ENCODE measurements at regions not wholly inside any gene's neighbourhood (a gene's known extent, or its start where the extent isn't known, plus 50 kb on each side); places are given as distances from the start of the nearest gene placed in this dataset.

GRCh38 chr2:138324068-138324771, 177.3 kb upstream of the SPOPL start:
- H3K36me3 ChIP-seq: no peaks in the 10 kb centered on the region
- no peak for TF ChIP-seq CTCF (IDR thresholded peaks at IDR 0.05)
- H3K4me3 ChIP-seq: no peak overlapping the region
- H3K27ac ChIP-seq: no peak overlapping the region
- H3K27me3 ChIP-seq (replicated peaks; ENCODE audit: insufficient read depth): no peaks in the 10 kb centered on the region
- H3K4me1 ChIP-seq (ENCODE audit: control insufficient read depth in 1 of 2, low read depth in 2 of 2): no peaks in the 10 kb centered on the region
- no peaks in the 10 kb centered on the region for H3K9me3 ChIP-seq
- ATAC-seq (ENCODE audit: insufficient number of reproducible peaks, low FRiP score, low read depth): no peak
- DNase-seq (ENCODE audit: low spot score): no peak

GRCh38 chr2:138327967-138328366, 173.6 kb upstream of the SPOPL start:
- DNase-seq (ENCODE audit: low spot score) (no peak), ATAC-seq (ENCODE audit: insufficient number of reproducible peaks, low FRiP score, low read depth) (no peak)
- Histone ChIP-seq H3K36me3 (no peaks in the 10 kb centered on the region), H3K27ac (no peak overlapping the region), H3K27me3 (replicated peaks; ENCODE audit: insufficient read depth) (no peaks in the 10 kb centered on the region), H3K4me3 (no peak overlapping the region), H3K4me1 (ENCODE audit: control insufficient read depth in 1 of 2, low read depth in 2 of 2) (no peaks in the 10 kb centered on the region), H3K9me3 (no peaks in the 10 kb centered on the region)
- TF ChIP-seq CTCF (IDR thresholded peaks at IDR 0.05): no peak

GRCh38 chr2:138329162-138329561, 172.4 kb upstream of the SPOPL start:
- no peak for ATAC-seq (ENCODE audit: insufficient number of reproducible peaks, low FRiP score, low read depth)
- no peak overlapping the region for H3K4me3 ChIP-seq
- TF ChIP-seq CTCF (IDR thresholded peaks at IDR 0.05): no peak

GRCh38 chr2:138329591-138329990, 172.0 kb upstream of the SPOPL start:
- no peaks in the 10 kb centered on the region for H3K9me3 ChIP-seq
- no peaks in the 10 kb centered on the region for H3K36me3 ChIP-seq
- no peak for ATAC-seq (ENCODE audit: insufficient number of reproducible peaks, low FRiP score, low read depth)
- H3K4me3 ChIP-seq: no peak overlapping the region
- H3K27me3 ChIP-seq (replicated peaks; ENCODE audit: insufficient read depth): no peaks in the 10 kb centered on the region
- no peak for DNase-seq (ENCODE audit: low spot score)
- peaks cover 0 to 10% of the 10 kb centered on the region in 2 donors for H3K4me1 ChIP-seq (ENCODE audit: control insufficient read depth in 1 of 2, low read depth in 2 of 2)
- H3K27ac ChIP-seq: no peak overlapping the region
- TF ChIP-seq CTCF (IDR thresholded peaks at IDR 0.05): no peak

More at GRCh38 chr2:138329162-138329561, 172.4 kb upstream of the SPOPL start:
- Histone ChIP-seq H3K9me3 (no peaks in the 10 kb centered on the region), H3K27me3 (replicated peaks; ENCODE audit: insufficient read depth) (no peaks in the 10 kb centered on the region), H3K27ac (no peak overlapping the region), H3K36me3 (no peaks in the 10 kb centered on the region), H3K4me1 (ENCODE audit: control insufficient read depth in 1 of 2, low read depth in 2 of 2) (peaks cover 0 to 6% of the 10 kb centered on the region in 2 donors)
- no peak for DNase-seq (ENCODE audit: low spot score)

- H3K27ac ChIP-seq: no peak overlapping the region
- H3K27me3 ChIP-seq (replicated peaks; ENCODE audit: insufficient read depth): no peaks in the 10 kb centered on the region
- H3K4me1 ChIP-seq (ENCODE audit: control insufficient read depth in 1 of 2, low read depth in 2 of 2): peaks cover 0 to 21% of the 10 kb centered on the region in 2 donors
- ATAC-seq (ENCODE audit: insufficient number of reproducible peaks, low FRiP score, low read depth): no peak
- no peak overlapping the region for H3K4me3 ChIP-seq
- no peak for DNase-seq (ENCODE audit: low spot score)
- no peaks in the 10 kb centered on the region for H3K36me3 ChIP-seq
- no peak for TF ChIP-seq CTCF (IDR thresholded peaks at IDR 0.05)
- H3K9me3 ChIP-seq: no peaks in the 10 kb centered on the region
Observed at GRCh38 chr2:138333121-138333520, 168.4 kb upstream of the SPOPL start.
